C4-2B (cell line): ENCODE measurements at regions not wholly inside any gene's neighbourhood (a gene's known extent, or its start where the extent isn't known, plus 50 kb on each side); places are given as distances from the start of the nearest gene placed in this dataset.
A peak's percentile ranks its signal among the peaks of the same experiment; 100 is the strongest.

Source experiments
- H3K27ac ChIP-seq: fragments of 450-650 bp; 2 replicates; pipeline ENCODE4 v1.5.1; 2017
- ZFX ChIP-seq: fragments of 450-650 bp; IDR thresholded peaks from 2 replicates; pipeline ENCODE4 v1.6.1; 2017
- TF ChIP-seq, protein P1 (sequence below): fragments of 450-650 bp; conservative IDR thresholded peaks from 2 replicates; pipeline ENCODE4 v1.5.1; 2017; ENCODE audit warnings: mild to moderate bottlenecking

DNA sequence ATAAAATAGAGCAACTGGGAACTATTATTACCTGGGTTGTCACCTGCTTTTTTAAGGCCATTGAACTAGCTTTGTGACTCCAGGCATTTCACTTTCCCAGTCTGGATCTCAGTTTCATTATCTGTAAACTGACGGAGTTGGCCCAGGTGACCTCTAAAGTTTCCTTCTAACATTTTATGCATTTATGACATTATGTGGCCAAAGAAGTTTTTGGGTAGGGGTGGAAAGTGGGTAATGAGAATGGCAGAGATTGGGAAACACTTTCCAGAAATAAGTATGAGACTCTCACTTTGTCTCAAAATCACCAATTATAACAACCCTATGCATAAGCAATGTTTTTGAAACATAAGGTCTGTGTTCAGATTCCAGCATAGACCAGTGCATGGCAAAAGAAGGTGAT, 99.1 kb upstream of the ARHGEF3 start:
- TF ChIP-seq, protein P1, sequence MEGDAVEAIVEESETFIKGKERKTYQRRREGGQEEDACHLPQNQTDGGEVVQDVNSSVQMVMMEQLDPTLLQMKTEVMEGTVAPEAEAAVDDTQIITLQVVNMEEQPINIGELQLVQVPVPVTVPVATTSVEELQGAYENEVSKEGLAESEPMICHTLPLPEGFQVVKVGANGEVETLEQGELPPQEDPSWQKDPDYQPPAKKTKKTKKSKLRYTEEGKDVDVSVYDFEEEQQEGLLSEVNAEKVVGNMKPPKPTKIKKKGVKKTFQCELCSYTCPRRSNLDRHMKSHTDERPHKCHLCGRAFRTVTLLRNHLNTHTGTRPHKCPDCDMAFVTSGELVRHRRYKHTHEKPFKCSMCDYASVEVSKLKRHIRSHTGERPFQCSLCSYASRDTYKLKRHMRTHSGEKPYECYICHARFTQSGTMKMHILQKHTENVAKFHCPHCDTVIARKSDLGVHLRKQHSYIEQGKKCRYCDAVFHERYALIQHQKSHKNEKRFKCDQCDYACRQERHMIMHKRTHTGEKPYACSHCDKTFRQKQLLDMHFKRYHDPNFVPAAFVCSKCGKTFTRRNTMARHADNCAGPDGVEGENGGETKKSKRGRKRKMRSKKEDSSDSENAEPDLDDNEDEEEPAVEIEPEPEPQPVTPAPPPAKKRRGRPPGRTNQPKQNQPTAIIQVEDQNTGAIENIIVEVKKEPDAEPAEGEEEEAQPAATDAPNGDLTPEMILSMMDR, result no peak
- TF ChIP-seq ZFX, result no peak
- no peak overlapping the region for H3K27ac ChIP-seq

DNA sequence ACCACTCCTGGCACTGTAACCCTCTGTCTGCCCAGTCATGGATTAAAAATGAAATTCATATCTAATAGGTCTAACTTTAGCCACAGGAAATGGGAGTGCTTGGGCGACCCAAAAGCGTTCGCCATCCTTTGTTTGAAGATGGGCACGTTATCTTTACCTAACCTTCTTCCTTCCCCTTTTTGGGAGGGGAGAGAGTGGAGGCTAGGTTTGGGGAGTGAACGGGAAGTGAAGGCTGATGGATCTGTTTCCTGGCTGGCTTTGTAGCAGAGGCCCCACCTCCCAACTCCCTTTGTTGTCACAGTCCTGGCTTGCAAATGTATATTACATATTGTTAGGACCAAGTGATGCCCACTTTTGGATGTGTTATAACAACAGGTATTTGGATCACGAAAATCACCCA, 98.1 kb upstream of the ARHGEF3 start:
- no peak overlapping the region for H3K27ac ChIP-seq
- TF ChIP-seq, protein P1, result no peak
- no peak for TF ChIP-seq ZFX

DNA sequence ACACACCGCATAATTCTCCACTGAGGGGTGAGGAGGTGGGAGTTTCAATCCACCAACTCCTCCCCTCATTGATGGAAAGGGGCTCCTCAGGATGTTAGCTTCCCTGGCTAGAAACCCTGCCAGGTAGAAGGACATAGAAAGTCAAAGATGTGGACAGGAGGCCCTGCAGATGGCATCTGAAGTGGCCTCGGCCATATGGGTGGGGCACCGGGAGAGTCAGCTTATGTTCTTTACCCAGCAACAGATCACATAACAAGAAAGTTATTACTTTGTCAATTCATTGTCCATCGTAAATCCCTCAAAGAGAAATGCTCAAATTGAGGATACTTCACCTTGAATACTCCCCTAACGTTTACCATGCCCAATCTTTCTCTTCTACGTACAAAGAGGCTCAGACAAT, 97.3 kb upstream of the ARHGEF3 start:
- H3K27ac ChIP-seq, result peak overlapping the region; percentile 19; the same call in 1 of the 2 replicates
- no peak for TF ChIP-seq ZFX
- TF ChIP-seq, protein P1, result no peak

- TF ChIP-seq ZFX, result no peak
- TF ChIP-seq, protein P1, result no peak
- H3K27ac ChIP-seq, result no peak overlapping the region
Measured at GRCh38 chr3:56896357-56896756, 94.6 kb upstream of the ARHGEF3 start.

DNA sequence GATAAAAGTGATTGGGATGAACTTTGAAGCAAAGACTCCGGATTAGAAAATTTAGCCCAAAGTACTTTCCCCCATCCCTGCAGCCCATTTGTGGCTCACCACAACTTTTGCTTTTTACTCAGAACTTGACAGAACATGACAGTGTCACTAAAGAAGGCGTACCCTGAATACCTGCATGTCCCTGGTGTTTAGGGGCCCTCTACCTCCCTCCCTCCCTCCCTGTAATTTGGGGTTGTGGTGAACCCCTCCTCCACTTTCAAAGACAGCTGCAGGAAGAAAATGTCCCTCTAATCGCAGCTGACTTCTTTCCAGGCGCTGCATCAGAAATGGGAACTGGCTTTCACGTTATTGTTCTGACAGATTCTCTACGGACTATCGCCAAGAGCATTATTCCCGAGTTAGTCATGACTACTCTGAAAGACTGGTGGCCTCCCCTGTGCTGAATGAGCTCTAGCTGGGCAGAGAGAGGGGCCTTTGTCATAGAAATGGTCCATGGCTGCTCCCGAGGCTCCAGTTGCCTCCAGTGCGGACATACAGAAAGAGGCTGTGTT, 93.2 kb upstream of the ARHGEF3 start:
- no peak overlapping the region; the same call in 1 of the 2 replicates for H3K27ac ChIP-seq
- TF ChIP-seq ZFX, result no peak
- TF ChIP-seq, protein P1, result no peak

GRCh38 chr3:56890448-56891091, 88.8 kb upstream of the ARHGEF3 start:
- TF ChIP-seq ZFX, result no peak
- TF ChIP-seq, protein P1, result no peak
- no peak overlapping the region for H3K27ac ChIP-seq

DNA sequence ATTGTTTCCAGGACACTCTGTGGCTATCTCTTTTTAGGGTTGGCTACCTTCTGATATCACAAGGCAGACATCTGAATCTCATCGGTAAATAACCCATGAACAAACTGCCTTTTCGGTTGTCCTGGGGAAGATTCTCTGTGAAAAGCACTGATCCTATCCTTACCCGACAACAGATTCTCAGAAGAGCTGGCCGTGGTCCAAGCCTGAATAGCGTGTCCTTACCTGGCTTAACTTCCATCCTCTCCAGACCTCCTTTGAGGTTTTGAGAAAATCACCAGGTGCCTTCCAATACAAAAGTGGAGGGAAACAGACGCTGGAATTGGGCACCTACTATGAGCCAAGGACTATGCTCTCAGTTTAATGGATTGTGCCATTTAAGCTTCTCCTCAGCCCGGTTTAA, 87.4 kb upstream of the ARHGEF3 start:
- TF ChIP-seq, protein P1, result no peak
- no peak for TF ChIP-seq ZFX
- H3K27ac ChIP-seq, result no peak overlapping the region
